Choroid plexus epithelial cell (primary cell): ENCODE measurements at regions not wholly inside any gene's neighbourhood (a gene's known extent, or its start where the extent isn't known, plus 50 kb on each side); places are given as distances from the start of the nearest gene placed in this dataset.
A peak's percentile ranks its signal among the peaks of the same experiment; 100 is the strongest.
"Not testable (repeated sequence)": the region's sequence is repeated elsewhere in the genome, so short reads cannot be mapped to it uniquely, and the experiment has no call there.

Experiments used
- DNase-seq: peaks from one replicate; pipeline ENCODE4 v3.0.0-alpha.2; 2010; ENCODE audit warnings: low read depth
- H3K4me3 ChIP-seq: 2 replicates; pipeline ENCODE4 v1.5.1; 2011; ENCODE audit warnings: low read depth, mild to moderate bottlenecking, control low read depth, low read length, moderate library complexity
- CTCF ChIP-seq: conservative IDR thresholded peaks from 2 replicates; pipeline ENCODE4 v1.5.1; 2011; ENCODE audit warnings: low read depth, mild to moderate bottlenecking, control low read depth, inconsistent platforms, low read length, moderate library complexity

- H3K4me3 ChIP-seq, result no peak overlapping the region
- DNase-seq, result no peak
- no peak for TF ChIP-seq CTCF
These were observed 111.3 kb upstream of the WARS2 start for GRCh38 chr1:119251751-119252150.

DNA sequence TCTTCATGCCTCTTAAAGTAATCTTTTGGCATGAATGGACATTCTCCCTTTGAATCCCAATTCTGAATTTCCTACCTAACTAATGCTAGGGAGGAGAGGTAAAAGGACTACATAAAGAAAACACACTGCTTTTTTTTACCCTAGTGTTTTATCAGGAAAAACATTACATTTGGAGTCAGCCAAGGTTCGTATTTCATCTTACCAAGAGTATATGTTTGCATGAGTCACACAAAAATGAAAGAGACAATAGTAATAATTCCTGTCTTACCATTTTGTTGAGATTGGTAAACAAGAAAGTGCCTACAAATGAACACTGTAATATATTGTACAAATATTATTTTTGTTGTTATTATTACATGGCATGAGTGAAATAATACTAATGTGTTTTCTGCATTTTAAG, 112.9 kb upstream of the WARS2 start:
- no peak for TF ChIP-seq CTCF
- DNase-seq, result peak; percentile 69
- H3K4me3 ChIP-seq, result no peak overlapping the region

DNA sequence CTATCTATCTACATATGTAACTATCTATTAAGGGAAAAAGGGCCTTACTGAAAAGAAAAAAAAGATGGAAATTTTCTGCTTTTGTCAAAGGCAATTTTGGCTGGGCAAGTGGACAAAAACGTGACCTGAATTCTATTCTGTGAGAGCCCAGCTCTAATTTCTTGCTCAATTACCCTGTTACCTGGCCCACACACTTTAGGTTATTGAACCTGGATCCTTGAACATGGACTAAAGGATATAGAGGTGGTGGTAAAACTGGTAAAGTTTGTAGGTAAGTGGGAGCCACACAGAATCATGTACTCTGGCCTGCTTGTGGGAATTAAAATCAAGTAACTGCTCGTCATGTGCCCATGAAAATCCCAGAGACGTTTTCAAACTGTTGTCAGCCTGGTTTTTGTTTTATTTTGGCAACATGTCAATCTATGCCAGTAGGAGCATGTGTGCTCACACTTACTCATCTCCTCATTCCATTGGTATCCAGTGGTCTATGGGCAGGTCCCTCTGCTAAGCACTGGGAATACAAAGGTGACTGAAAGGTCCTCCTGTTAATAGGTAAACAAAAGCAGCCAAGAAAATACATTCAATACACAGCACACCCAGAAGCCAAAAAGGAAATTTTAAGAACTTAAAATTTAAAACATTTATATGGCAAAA, 113.7 kb upstream of the WARS2 start:
- no peak overlapping the region for H3K4me3 ChIP-seq
- TF ChIP-seq CTCF, result no peak
- peak; percentile 20 for DNase-seq

DNA sequence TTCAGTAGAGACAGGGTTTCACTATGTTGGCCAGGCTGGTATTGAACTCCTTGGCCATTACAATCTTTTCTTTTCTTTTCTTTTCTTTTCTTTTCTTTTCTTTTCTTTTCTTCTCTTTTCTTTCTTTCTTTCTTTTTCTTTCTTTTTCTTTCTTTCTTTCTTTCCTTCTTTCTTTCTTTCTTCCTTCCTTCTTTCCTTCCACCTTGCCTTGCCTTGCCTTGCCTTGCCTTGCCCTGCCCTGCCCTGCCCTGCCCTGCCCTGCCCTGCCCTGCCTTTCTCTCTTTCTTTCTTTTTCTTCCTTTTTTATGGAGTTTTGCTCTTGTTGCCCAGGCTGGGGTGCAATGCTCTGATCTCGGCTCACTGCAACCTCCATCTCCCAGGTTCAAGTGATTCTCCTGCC, 112.5 kb upstream of the HAO2 start:
- DNase-seq, H3K4me3 ChIP-seq: not testable (repeated sequence)

- no peak overlapping the region for H3K4me3 ChIP-seq
- no peak for TF ChIP-seq CTCF
- no peak for DNase-seq
These were observed 108.1 kb upstream of the HAO2 start for GRCh38 chr1:119260506-119260905.

GRCh38 chr1:119266386-119266785, 102.2 kb upstream of the HAO2 start:
- H3K4me3 ChIP-seq, result no peak overlapping the region
- TF ChIP-seq CTCF, result no peak
- no peak for DNase-seq

DNA sequence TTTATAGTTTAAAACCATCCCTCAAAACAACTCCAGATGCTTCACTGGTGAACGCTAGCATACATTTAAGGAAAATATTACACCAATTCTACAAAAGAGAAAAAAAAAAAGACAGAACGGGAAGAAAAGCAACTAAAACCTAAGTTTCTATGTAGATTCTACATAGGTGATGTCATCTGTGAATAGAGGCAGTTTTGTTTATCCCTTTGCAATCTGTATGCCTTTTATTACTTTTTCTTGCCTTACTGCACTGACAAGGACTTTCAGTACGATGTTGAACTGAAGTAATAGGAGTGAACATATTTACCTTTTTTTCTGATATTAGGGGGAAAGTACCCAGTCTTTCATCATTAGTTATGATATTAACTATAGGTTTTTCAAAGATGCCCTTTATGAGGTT, 101.7 kb upstream of the HAO2 start:
- TF ChIP-seq CTCF, result no peak
- H3K4me3 ChIP-seq, result no peak overlapping the region
- no peak for DNase-seq

DNA sequence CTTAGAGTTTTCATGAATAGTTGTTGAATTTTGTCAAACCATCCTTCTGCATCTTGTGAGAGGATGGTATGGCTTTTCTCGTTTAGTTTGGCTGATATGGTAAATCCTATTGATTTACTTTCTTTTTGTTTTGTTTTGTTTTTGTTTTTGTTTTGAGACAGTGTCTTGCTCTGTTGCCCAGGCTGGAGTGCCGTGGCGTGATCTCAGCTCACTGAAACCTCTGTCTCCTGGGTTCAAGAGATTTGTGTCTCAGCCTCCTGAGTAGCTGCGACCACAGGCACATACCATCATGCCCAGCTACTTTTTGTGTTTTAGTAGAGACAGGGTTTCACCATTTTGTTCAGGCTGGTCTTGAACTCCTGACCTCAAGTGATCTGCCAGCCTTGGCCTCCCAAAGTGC, 101.3 kb upstream of the HAO2 start:
- DNase-seq, H3K4me3 ChIP-seq: not testable (repeated sequence)
